ENCODE measurements at regions not wholly inside any gene's neighbourhood (a gene's known extent, or its start where the extent isn't known, plus 50 kb on each side); places are given as distances from the start of the nearest gene placed in this dataset.
A peak's percentile ranks its signal among the peaks of the same experiment; 100 is the strongest.

DNA sequence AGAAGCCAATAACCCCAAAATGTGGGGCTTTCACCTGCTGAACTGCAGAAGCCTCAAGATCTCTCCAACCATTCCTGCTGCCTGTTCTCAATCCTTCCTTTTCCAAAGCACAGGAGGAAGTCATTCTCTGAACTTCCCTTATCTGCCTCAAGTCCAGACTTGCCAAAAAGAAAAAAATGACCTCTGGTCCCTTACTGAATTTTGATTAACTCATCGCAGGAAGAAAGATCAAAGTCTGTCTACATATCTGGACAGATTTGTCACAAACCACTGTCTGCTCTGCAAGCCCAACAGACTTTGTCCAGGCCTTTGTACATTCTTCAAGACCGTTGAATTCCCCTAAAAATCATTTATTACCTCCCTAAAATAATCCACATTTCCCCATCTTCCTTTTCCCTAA is 126.5 kb upstream of the NBEA start:
- no peak overlapping the region for H3K4me3 ChIP-seq (ENCODE audit: low read depth, low read length)
- H3K9me3 Mint-ChIP-seq (ENCODE audit: unreplicated experiment): peaks cover 48% of the 10 kb centered on the region
- POLR2A ChIA-PET: no interaction called here
- no peaks in the 10 kb centered on the region for H3K36me3 ChIP-seq (ENCODE audit: control insufficient read depth, insufficient read depth, low read length)
- H3K4me3 Mint-ChIP-seq (ENCODE audit: unreplicated experiment): no peak overlapping the region
- peak in 1 of 2 experiments; percentile 4 for DNase-seq
- TF ChIP-seq CTCF (IDR thresholded peaks at IDR 0.05; ENCODE audit: insufficient read depth in 1 of 2, low read depth in 1 of 2, low read length in 1 of 2, severe bottlenecking in 1 of 2, unreplicated experiment in 1 of 2): no peak
- no peak overlapping the region for H3K27ac Mint-ChIP-seq (ENCODE audit: unreplicated experiment)
- H3K27me3 ChIP-seq (replicated peaks; ENCODE audit: control insufficient read depth, insufficient read depth, low read length): no peaks in the 10 kb centered on the region
- intact Hi-C loops (cut with micrococcal nuclease; ENCODE audit: unreplicated experiment): no loop called here
- H3K4me1 Mint-ChIP-seq (ENCODE audit: low read depth, unreplicated experiment): peaks cover 8% of the 10 kb centered on the region
- H3K4me1 ChIP-seq: peaks cover 12% of the 10 kb centered on the region
- peaks cover 5% of the 10 kb centered on the region for H3K9me3 ChIP-seq
- no TSS peak for BruUV-seq (replicated peaks)
- CTCF ChIA-PET: no interaction called here
- no peaks in the 10 kb centered on the region for H3K36me3 Mint-ChIP-seq (ENCODE audit: insufficient read depth, unreplicated experiment)
- no peaks in the 10 kb centered on the region for H3K27me3 Mint-ChIP-seq (ENCODE audit: insufficient read depth, unreplicated experiment)

GRCh38 chr13:34816245-34816884 is 125.7 kb upstream of the NBEA start:
- Histone ChIP-seq H3K4me1 (peaks cover 12% of the 10 kb centered on the region), H3K4me3 (ENCODE audit: low read depth, low read length) (no peak overlapping the region), H3K27me3 (replicated peaks; ENCODE audit: control insufficient read depth, insufficient read depth, low read length) (no peaks in the 10 kb centered on the region), H3K9me3 (peaks cover 5% of the 10 kb centered on the region), H3K36me3 (ENCODE audit: control insufficient read depth, insufficient read depth, low read length) (no peaks in the 10 kb centered on the region)
- peaks cover 40% of the 10 kb centered on the region for H3K9me3 Mint-ChIP-seq (ENCODE audit: unreplicated experiment)
- TF ChIP-seq CTCF (IDR thresholded peaks at IDR 0.05; ENCODE audit: insufficient read depth in 1 of 2, low read depth in 1 of 2, low read length in 1 of 2, severe bottlenecking in 1 of 2, unreplicated experiment in 1 of 2): no peak
- H3K4me3 Mint-ChIP-seq (ENCODE audit: unreplicated experiment): no peak overlapping the region
- intact Hi-C loops (cut with micrococcal nuclease; ENCODE audit: unreplicated experiment): no loop called here
- no peaks in the 10 kb centered on the region for H3K36me3 Mint-ChIP-seq (ENCODE audit: insufficient read depth, unreplicated experiment)
- H3K4me1 Mint-ChIP-seq (ENCODE audit: low read depth, unreplicated experiment): peaks cover 8% of the 10 kb centered on the region
- ChIA-PET POLR2A (no interaction called here), CTCF (no interaction called here)
- no TSS peak for BruUV-seq (replicated peaks)
- H3K27me3 Mint-ChIP-seq (ENCODE audit: insufficient read depth, unreplicated experiment): no peaks in the 10 kb centered on the region
- no peak for DNase-seq
- H3K27ac Mint-ChIP-seq (ENCODE audit: unreplicated experiment): no peak overlapping the region

GRCh38 chr13:34816908-34817665 is 125.0 kb upstream of the NBEA start:
- Mint-ChIP-seq H3K4me3 (ENCODE audit: unreplicated experiment) (no peak overlapping the region), H3K4me1 (ENCODE audit: low read depth, unreplicated experiment) (peaks cover 8% of the 10 kb centered on the region), H3K27ac (ENCODE audit: unreplicated experiment) (no peak overlapping the region), H3K36me3 (ENCODE audit: insufficient read depth, unreplicated experiment) (no peaks in the 10 kb centered on the region), H3K27me3 (ENCODE audit: insufficient read depth, unreplicated experiment) (no peaks in the 10 kb centered on the region), H3K9me3 (ENCODE audit: unreplicated experiment) (peaks cover 32% of the 10 kb centered on the region)
- DNase-seq: no peak
- intact Hi-C loops (cut with micrococcal nuclease; ENCODE audit: unreplicated experiment): no loop called here
- Histone ChIP-seq H3K4me3 (ENCODE audit: low read depth, low read length) (no peak overlapping the region), H3K4me1 (peaks cover 12% of the 10 kb centered on the region), H3K27me3 (replicated peaks; ENCODE audit: control insufficient read depth, insufficient read depth, low read length) (no peaks in the 10 kb centered on the region), H3K36me3 (ENCODE audit: control insufficient read depth, insufficient read depth, low read length) (no peaks in the 10 kb centered on the region), H3K9me3 (peaks cover 5% of the 10 kb centered on the region)
- BruUV-seq (replicated peaks): no TSS peak
- POLR2A ChIA-PET: no interaction called here
- TF ChIP-seq CTCF (IDR thresholded peaks at IDR 0.05; ENCODE audit: insufficient read depth in 1 of 2, low read depth in 1 of 2, low read length in 1 of 2, severe bottlenecking in 1 of 2, unreplicated experiment in 1 of 2): no peak
- CTCF ChIA-PET: no interaction called here

Measured in Caco-2 (cell line).